H9 (cell line): ENCODE measurements at regions not wholly inside any gene's neighbourhood (a gene's known extent, or its start where the extent isn't known, plus 50 kb on each side); places are given as distances from the start of the nearest gene placed in this dataset.

ENCODE experiments used
- DNase-seq: peaks from one replicate; pipeline ENCODE4 v3.0.0-alpha.2; 2017
- H2AFZ ChIP-seq: one replicate; pipeline ENCODE4 v1.6.1; 2013; ENCODE audit warnings: mild to moderate bottlenecking, low read length, control low read depth, moderate library complexity
- H2AK5ac ChIP-seq: 2 replicates; pipeline ENCODE4 v1.6.1; 2013; ENCODE audit warnings: low read length, control low read depth, mixed read lengths; ENCODE audit not compliant: insufficient read length
- H2BK120ac ChIP-seq: one replicate; pipeline ENCODE4 v1.6.1; 2013; ENCODE audit warnings: low read depth, mild to moderate bottlenecking, low read length, control low read depth, inconsistent platforms; ENCODE audit not compliant: poor library complexity, severe bottlenecking
- H2BK12ac ChIP-seq: 2 replicates; pipeline ENCODE4 v1.6.1; 2013; ENCODE audit warnings: low read length, control low read depth, mixed read lengths, low read depth; ENCODE audit not compliant: insufficient read length
- H2BK15ac ChIP-seq: 2 replicates; pipeline ENCODE4 v1.6.1; 2013; ENCODE audit warnings: low read depth, low read length, control low read depth
- H2BK20ac ChIP-seq: one replicate; pipeline ENCODE4 v1.6.1; 2013; ENCODE audit warnings: low read depth, mild to moderate bottlenecking, low read length, control low read depth, inconsistent platforms; ENCODE audit not compliant: poor library complexity, severe bottlenecking
- H2BK5ac ChIP-seq: 2 replicates; pipeline ENCODE4 v1.6.1; 2013; ENCODE audit warnings: low read length, control low read depth, mixed read lengths; ENCODE audit not compliant: insufficient read length
- H3K14ac ChIP-seq: 2 replicates; pipeline ENCODE4 v1.6.1; 2013; ENCODE audit warnings: low read length, control low read depth; ENCODE audit not compliant: insufficient read depth
- H3K18ac ChIP-seq: 2 replicates; pipeline ENCODE4 v1.6.1; 2013; ENCODE audit warnings: low read depth, mild to moderate bottlenecking, mixed read lengths, low read length, control low read depth; ENCODE audit not compliant: insufficient read length
- H3K23ac ChIP-seq: 2 replicates; pipeline ENCODE4 v1.6.1; 2013; ENCODE audit warnings: low read length, control low read depth, mixed read lengths, low read depth; ENCODE audit not compliant: insufficient read length
- H3K23me2 ChIP-seq: 2 replicates; pipeline ENCODE4 v1.6.1; 2013; ENCODE audit warnings: low read depth, mild to moderate bottlenecking, mixed read lengths, low read length, control low read depth; ENCODE audit not compliant: insufficient read length, poor library complexity, severe bottlenecking
- H3K27ac ChIP-seq: 2 replicates; pipeline ENCODE4 v1.5.1; 2013; ENCODE audit warnings: low read length, control low read depth, mixed read lengths, low read depth; ENCODE audit not compliant: insufficient read length
- H3K27me3 ChIP-seq: 2 replicates; pipeline ENCODE4 v1.6.1; 2013; ENCODE audit warnings: low read length, control low read depth, inconsistent platforms; ENCODE audit not compliant: insufficient read depth
- H3K4ac ChIP-seq: 2 replicates; pipeline ENCODE4 v1.6.1; 2013; ENCODE audit warnings: low read depth, mild to moderate bottlenecking, control low read depth, inconsistent platforms, low read length, moderate library complexity
- H3K4me1 ChIP-seq: 2 replicates; pipeline ENCODE4 v1.6.1; 2013; ENCODE audit warnings: low read length, control low read depth, inconsistent platforms; ENCODE audit not compliant: insufficient read depth
- H3K4me2 ChIP-seq: 2 replicates; pipeline ENCODE4 v1.6.1; 2013; ENCODE audit warnings: low read length, control low read depth, mixed read lengths; ENCODE audit not compliant: insufficient read length, insufficient read depth
- H3K56ac ChIP-seq: 2 replicates; pipeline ENCODE4 v1.6.1; 2013; ENCODE audit warnings: low read depth, mild to moderate bottlenecking, mixed read lengths, low read length, control low read depth; ENCODE audit not compliant: insufficient read length
- H3K79me1 ChIP-seq: 2 replicates; pipeline ENCODE4 v1.6.1; 2013; ENCODE audit warnings: low read depth, mild to moderate bottlenecking, moderate library complexity, low read length, control low read depth, inconsistent platforms; ENCODE audit not compliant: insufficient read depth, poor library complexity, severe bottlenecking
- H3K79me2 ChIP-seq: 2 replicates; pipeline ENCODE4 v1.6.1; 2013; ENCODE audit warnings: low read length, control low read depth, inconsistent platforms; ENCODE audit not compliant: insufficient read depth
- H3K9ac ChIP-seq: 2 replicates; pipeline ENCODE4 v1.6.1; 2013; ENCODE audit warnings: low read length, control low read depth, mixed read lengths; ENCODE audit not compliant: insufficient read length; ENCODE audit errors: extremely low read depth
- H3K9me3 ChIP-seq: one replicate; pipeline ENCODE4 v1.6.1; 2013; ENCODE audit warnings: low read depth, low read length, inconsistent platforms; ENCODE audit not compliant: control insufficient read depth
- H3T11ph ChIP-seq: one replicate; pipeline ENCODE4 v1.6.1; 2013; ENCODE audit warnings: mild to moderate bottlenecking, low read length, control low read depth, inconsistent platforms
- H4K20me1 ChIP-seq: one replicate; pipeline ENCODE4 v1.6.1; 2013; ENCODE audit not compliant: control insufficient read depth, insufficient read length, insufficient read depth
- H4K5ac ChIP-seq: 2 replicates; pipeline ENCODE4 v1.6.1; 2013; ENCODE audit warnings: low read depth, mild to moderate bottlenecking, mixed read lengths, low read length, control low read depth; ENCODE audit not compliant: insufficient read length
- H4K8ac ChIP-seq: replicated peaks from 2 replicates; pipeline ENCODE4 v1.6.1; 2013; ENCODE audit warnings: low read length, control low read depth, mixed read lengths, low read depth; ENCODE audit not compliant: insufficient read length
- H4K91ac ChIP-seq: 2 replicates; pipeline ENCODE4 v1.6.1; 2013; ENCODE audit warnings: low read depth, mild to moderate bottlenecking, moderate library complexity, mixed read lengths, low read length, control low read depth; ENCODE audit not compliant: insufficient read length
- H3K27ac Mint-ChIP-seq, 3 experiments: 2 replicates in 2 of 3; 3 replicates in 1 of 3; pipeline ENCODE4 v1.8.0; 2020 to 2021; ENCODE audit warnings: mixed read lengths in 3 of 3, mild to moderate bottlenecking in 1 of 3, moderate library complexity in 1 of 3
- H3K27me3 Mint-ChIP-seq: 2 replicates; pipeline ENCODE4 v1.8.0; 2021; ENCODE audit warnings: low read depth, mild to moderate bottlenecking, moderate library complexity, mixed read lengths
- H3K36me3 Mint-ChIP-seq, 3 experiments: 2 replicates in 2 of 3; 3 replicates in 1 of 3; pipeline ENCODE4 v1.8.0; 2020 to 2021; ENCODE audit warnings: low read depth in 3 of 3, mixed read lengths in 3 of 3; ENCODE audit not compliant: insufficient read depth in 1 of 3
- H3K4me1 Mint-ChIP-seq, 2 experiments: 2 replicates each; pipeline ENCODE4 v1.8.0; 2020; ENCODE audit warnings: mixed read lengths in 2 of 2
- H3K4me3 Mint-ChIP-seq, 2 experiments: 2 replicates in 1 of 2; 3 replicates in 1 of 2; pipeline ENCODE4 v1.8.0; 2020 to 2021; ENCODE audit warnings: mild to moderate bottlenecking in 2 of 2, mixed read lengths in 2 of 2, moderate library complexity in 1 of 2
- H3K9me3 Mint-ChIP-seq, 2 experiments: 2 replicates in 1 of 2; 3 replicates in 1 of 2; pipeline ENCODE4 v1.8.0; 2020; ENCODE audit warnings: mild to moderate bottlenecking in 2 of 2, mixed read lengths in 2 of 2, moderate library complexity in 1 of 2
- WGBS: extraction: QIAGEN DNeasy Blood & Tissue Kit; methylation state at CpG from one replicate; pipeline ENCODE4 v1.1.7; 2013; ENCODE audit warnings: missing lambda C conversion rate, low lambda C conversion rate, mixed read lengths; ENCODE audit not compliant: insufficient read length; ENCODE audit errors: extremely low coverage; 5-methylcytosine and 5-hydroxymethylcytosine counted together
- TF ChIP-seq, protein P1 (sequence below): fragments of 200-600 bp; sonication (generic); conservative IDR thresholded peaks from 3 replicates; pipeline ENCODE4 v1.8.0; 2021; ENCODE audit warnings: antibody characterized with exemption, mild to moderate bottlenecking

DNA sequence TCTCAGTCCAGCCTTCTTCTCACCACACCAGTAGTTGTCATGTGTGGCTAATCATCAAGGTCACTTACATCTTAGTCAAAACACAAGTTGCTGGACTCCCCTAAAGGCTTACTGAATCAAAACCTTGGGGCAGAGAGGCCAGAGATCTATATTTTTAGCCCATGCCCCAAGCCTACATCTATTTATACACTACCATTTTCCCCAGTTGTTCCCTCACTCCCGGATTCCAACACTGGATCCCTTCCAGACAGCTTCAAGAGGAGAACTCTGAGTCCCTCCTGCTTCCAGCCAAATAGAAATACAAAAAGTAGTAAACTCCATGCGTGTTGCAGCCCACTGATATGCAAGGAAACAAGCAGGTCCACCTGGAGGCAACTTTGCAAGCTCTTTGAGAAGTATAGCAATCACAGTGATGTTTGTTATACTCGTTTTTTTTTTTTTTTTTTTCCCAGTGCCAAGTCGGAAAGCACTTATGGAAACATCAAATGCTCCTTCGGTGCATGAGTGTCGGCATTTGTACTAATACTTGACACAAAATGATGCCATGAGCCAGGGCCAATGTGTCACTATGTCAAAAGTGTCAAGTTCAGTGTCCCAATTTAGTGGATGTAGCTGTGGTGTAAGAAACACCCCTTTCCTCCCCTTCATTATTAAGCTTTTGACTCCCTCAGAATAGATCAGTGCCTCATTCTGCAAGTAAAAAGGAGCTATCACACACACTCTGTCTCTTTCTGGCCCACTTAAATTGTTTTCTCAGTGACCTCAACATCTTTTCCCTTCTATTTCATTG lies 594.2 kb upstream of the SGCD start:
- no peak overlapping the region for H2AFZ ChIP-seq
- H3K23ac ChIP-seq = no peak overlapping the region
- DNase-seq = no peak
- H3K18ac ChIP-seq = no peak overlapping the region
- no peak overlapping the region for H4K91ac ChIP-seq
- H2BK5ac ChIP-seq = no peak overlapping the region
- H3K9ac ChIP-seq = no peak overlapping the region
- H3K27ac Mint-ChIP-seq = no peak overlapping the region
- no peak overlapping the region for H3K27ac ChIP-seq
- H4K5ac ChIP-seq = no peak overlapping the region
- H3K4me2 ChIP-seq = no peak overlapping the region
- H3K36me3 Mint-ChIP-seq = no peaks in the 10 kb centered on the region
- no peak overlapping the region for H4K8ac ChIP-seq
- H3K4me1 Mint-ChIP-seq = peaks cover 13 to 14% of the 10 kb centered on the region in 2 experiments
- H3K9me3 Mint-ChIP-seq = no peaks in the 10 kb centered on the region
- no peak overlapping the region for H2AK5ac ChIP-seq
- H3K79me2 ChIP-seq = no peaks in the 10 kb centered on the region
- H3K4me1 ChIP-seq = no peaks in the 10 kb centered on the region
- H3K4ac ChIP-seq = no peak overlapping the region
- no peak overlapping the region for H2BK15ac ChIP-seq
- H3K9me3 ChIP-seq = no peaks in the 10 kb centered on the region
- H3K79me1 ChIP-seq = no peaks in the 10 kb centered on the region
- no CpG with 5 or more reads among the region's 6 CpGs for WGBS
- no peak overlapping the region for H3K56ac ChIP-seq
- H3K14ac ChIP-seq = no peak overlapping the region
- TF ChIP-seq, protein P1, sequence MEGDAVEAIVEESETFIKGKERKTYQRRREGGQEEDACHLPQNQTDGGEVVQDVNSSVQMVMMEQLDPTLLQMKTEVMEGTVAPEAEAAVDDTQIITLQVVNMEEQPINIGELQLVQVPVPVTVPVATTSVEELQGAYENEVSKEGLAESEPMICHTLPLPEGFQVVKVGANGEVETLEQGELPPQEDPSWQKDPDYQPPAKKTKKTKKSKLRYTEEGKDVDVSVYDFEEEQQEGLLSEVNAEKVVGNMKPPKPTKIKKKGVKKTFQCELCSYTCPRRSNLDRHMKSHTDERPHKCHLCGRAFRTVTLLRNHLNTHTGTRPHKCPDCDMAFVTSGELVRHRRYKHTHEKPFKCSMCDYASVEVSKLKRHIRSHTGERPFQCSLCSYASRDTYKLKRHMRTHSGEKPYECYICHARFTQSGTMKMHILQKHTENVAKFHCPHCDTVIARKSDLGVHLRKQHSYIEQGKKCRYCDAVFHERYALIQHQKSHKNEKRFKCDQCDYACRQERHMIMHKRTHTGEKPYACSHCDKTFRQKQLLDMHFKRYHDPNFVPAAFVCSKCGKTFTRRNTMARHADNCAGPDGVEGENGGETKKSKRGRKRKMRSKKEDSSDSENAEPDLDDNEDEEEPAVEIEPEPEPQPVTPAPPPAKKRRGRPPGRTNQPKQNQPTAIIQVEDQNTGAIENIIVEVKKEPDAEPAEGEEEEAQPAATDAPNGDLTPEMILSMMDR = no peak
- H2BK20ac ChIP-seq = no peak overlapping the region
- no peak overlapping the region for H2BK120ac ChIP-seq
- H3K27me3 Mint-ChIP-seq = peaks cover 96% of the 10 kb centered on the region
- no peak overlapping the region for H3K4me3 Mint-ChIP-seq
- no peak overlapping the region for H2BK12ac ChIP-seq
- peaks cover 29% of the 10 kb centered on the region for H3K27me3 ChIP-seq
- H4K20me1 ChIP-seq = no peaks in the 10 kb centered on the region
- H3K23me2 ChIP-seq = peaks cover 18% of the 10 kb centered on the region
- no peak overlapping the region for H3T11ph ChIP-seq
